ENCODE measurements at regions not wholly inside any gene's neighbourhood (a gene's known extent, or its start where the extent isn't known, plus 50 kb on each side); places are given as distances from the start of the nearest gene placed in this dataset.

DNA sequence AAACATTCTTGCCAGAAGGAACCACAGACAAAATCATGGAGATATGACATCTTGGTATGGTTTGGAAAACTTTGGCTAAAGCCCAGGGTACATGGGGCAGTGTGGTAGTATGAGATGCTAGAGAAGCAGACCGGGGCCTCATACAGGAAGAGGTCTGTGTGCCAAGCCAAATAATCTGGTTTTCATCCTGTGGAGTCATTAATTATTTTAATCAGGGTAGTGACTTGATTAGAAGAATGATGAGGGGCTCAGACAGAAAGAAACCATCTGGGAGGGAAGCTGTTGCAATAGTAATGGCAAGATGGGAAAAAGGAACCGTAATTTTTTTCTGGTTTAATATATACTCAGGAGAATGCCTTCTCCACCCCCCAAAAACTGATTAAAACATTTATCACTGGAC lies 318.0 kb downstream of the BRINP2 start:
- Mint-ChIP-seq H3K36me3 (ENCODE audit: low read depth) (no peaks in the 10 kb centered on the region), H3K27ac (no peak overlapping the region)

DNA sequence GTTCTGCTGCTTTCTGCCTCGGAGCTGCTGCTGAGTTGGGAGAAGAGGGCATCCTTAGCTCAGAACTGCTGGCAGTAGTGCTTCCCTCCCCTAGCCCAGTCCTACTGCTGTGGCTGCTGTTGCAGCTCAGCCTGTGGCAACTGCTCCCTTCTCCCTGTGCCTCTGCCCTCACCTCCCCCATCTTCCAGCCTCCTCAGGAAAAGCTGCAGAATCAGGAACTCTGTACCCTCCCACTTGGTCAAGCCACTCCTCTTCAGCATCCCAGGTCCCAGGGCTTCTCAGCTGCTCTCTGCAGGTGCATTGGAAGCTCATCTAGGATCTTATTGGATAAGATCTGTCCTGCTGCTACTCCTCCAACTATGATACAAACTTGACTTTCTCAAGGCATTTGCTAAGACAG lies 316.7 kb downstream of the BRINP2 start:
- H3K9me3 Mint-ChIP-seq = peaks cover 30% of the 10 kb centered on the region
- DNase-seq = no peak
- no peaks in the 10 kb centered on the region; the same call in 1 of the 2 replicates for H3K27me3 Mint-ChIP-seq (ENCODE audit: insufficient read depth)
- H3K4me3 Mint-ChIP-seq = no peak overlapping the region
- TF ChIP-seq, protein P1, sequence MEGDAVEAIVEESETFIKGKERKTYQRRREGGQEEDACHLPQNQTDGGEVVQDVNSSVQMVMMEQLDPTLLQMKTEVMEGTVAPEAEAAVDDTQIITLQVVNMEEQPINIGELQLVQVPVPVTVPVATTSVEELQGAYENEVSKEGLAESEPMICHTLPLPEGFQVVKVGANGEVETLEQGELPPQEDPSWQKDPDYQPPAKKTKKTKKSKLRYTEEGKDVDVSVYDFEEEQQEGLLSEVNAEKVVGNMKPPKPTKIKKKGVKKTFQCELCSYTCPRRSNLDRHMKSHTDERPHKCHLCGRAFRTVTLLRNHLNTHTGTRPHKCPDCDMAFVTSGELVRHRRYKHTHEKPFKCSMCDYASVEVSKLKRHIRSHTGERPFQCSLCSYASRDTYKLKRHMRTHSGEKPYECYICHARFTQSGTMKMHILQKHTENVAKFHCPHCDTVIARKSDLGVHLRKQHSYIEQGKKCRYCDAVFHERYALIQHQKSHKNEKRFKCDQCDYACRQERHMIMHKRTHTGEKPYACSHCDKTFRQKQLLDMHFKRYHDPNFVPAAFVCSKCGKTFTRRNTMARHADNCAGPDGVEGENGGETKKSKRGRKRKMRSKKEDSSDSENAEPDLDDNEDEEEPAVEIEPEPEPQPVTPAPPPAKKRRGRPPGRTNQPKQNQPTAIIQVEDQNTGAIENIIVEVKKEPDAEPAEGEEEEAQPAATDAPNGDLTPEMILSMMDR (IDR thresholded peaks at IDR 0.05) = no peak
- H3K36me3 Mint-ChIP-seq (ENCODE audit: low read depth) = no peaks in the 10 kb centered on the region
- H3K27ac Mint-ChIP-seq = no peak overlapping the region
- no peaks in the 10 kb centered on the region for H3K4me1 Mint-ChIP-seq (ENCODE audit: low read depth)

More for the DNA sequence above, 318.0 kb downstream of the BRINP2 start:
- DNase-seq = no peak
- TF ChIP-seq, protein P1 (IDR thresholded peaks at IDR 0.05) = no peak
- H3K4me3 Mint-ChIP-seq = no peak overlapping the region
- peaks cover 24% of the 10 kb centered on the region for H3K9me3 Mint-ChIP-seq
- H3K4me1 Mint-ChIP-seq (ENCODE audit: low read depth) = no peaks in the 10 kb centered on the region
- no peaks in the 10 kb centered on the region for H3K27me3 Mint-ChIP-seq (ENCODE audit: insufficient read depth)

DNA sequence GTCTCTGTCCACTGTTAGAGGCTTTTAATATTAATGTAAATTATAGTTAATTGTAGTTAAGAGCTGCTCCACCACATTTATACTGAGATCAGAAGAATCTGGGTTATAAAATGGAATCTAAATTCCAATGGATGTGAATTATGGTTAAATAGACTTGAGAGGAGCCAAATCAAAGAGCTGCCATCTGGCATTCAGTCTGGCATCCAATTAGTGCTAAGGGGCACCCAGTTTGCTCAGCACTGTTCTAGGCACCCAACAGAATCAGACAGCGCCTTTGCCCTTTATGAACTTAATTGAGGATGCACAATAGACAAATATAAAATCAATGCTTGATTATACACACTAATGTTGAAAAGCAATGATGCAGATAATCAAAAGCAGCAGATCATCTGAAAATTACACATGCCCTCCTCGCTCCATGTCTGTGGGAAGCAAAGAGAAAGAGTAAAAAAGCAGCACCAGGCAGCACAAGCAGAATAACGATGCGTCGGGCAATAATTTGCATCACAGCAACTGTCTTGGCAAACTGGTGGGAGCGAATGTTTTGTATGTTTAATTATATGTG lies 310.1 kb downstream of the BRINP2 start:
- TF ChIP-seq, protein P1 (IDR thresholded peaks at IDR 0.05) = no peak
- Mint-ChIP-seq H3K4me3 (no peak overlapping the region), H3K4me1 (ENCODE audit: low read depth) (no peaks in the 10 kb centered on the region), H3K9me3 (peaks cover 59% of the 10 kb centered on the region), H3K27ac (no peak overlapping the region), H3K27me3 (ENCODE audit: insufficient read depth) (no peaks in the 10 kb centered on the region; the same call in 1 of the 2 replicates), H3K36me3 (ENCODE audit: low read depth) (no peaks in the 10 kb centered on the region)
- no peak for DNase-seq

DNA sequence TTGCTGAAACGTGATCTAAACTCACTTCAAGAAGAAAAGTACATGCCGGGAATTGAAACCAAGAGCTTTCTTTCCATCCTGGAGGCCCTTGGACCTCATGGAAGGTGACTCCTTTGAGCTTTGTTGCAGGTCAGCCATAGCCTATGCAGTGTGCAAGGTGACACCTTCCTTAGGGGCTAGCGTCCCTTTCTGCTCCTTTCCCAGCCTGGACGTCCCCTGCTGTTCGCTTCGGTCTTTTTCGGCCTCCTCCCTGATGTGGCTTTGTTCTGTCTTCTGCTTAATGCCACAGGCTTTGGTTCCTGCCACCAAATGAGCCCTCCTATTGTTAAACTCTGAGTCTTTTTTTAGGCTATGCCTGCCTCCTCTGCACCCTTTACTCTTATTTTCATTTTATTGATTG lies 308.8 kb downstream of the BRINP2 start:
- no peaks in the 10 kb centered on the region for H3K4me1 Mint-ChIP-seq (ENCODE audit: low read depth)
- no peaks in the 10 kb centered on the region for H3K36me3 Mint-ChIP-seq (ENCODE audit: low read depth)
- no peak overlapping the region for H3K27ac Mint-ChIP-seq
- TF ChIP-seq, protein P1 (IDR thresholded peaks at IDR 0.05) = no peak
- H3K9me3 Mint-ChIP-seq = peaks cover 53% of the 10 kb centered on the region
- no peak overlapping the region for H3K4me3 Mint-ChIP-seq
- H3K27me3 Mint-ChIP-seq (ENCODE audit: insufficient read depth) = no peaks in the 10 kb centered on the region; the same call in 1 of the 2 replicates
- DNase-seq = no peak

DNA sequence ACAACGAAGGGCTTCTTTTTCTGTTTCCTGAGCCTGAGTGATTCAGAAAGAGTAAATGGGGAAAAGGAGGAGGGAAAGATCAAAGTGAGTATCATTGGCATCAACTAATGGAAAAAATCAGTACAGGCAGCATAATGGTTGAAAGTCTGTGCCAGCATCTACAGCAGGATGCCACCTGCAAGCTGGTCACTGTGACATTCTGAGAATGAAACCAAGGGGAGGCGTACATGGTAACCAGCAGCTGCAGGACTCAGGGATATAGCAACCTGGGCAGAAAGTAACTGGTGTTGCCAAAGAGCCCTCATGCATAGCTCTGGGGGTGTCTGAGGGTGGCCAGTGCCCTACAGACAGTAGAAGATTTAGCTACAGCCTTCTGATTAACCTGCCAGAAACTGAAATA lies 305.9 kb downstream of the BRINP2 start:
- DNase-seq = no peak
- H3K4me1 Mint-ChIP-seq (ENCODE audit: low read depth) = no peaks in the 10 kb centered on the region
- no peaks in the 10 kb centered on the region for H3K27me3 Mint-ChIP-seq (ENCODE audit: insufficient read depth)
- H3K27ac Mint-ChIP-seq = no peak overlapping the region
- peaks cover 42% of the 10 kb centered on the region for H3K9me3 Mint-ChIP-seq
- TF ChIP-seq, protein P1 (IDR thresholded peaks at IDR 0.05) = no peak
- H3K4me3 Mint-ChIP-seq = no peak overlapping the region
- no peaks in the 10 kb centered on the region for H3K36me3 Mint-ChIP-seq (ENCODE audit: low read depth)

DNA sequence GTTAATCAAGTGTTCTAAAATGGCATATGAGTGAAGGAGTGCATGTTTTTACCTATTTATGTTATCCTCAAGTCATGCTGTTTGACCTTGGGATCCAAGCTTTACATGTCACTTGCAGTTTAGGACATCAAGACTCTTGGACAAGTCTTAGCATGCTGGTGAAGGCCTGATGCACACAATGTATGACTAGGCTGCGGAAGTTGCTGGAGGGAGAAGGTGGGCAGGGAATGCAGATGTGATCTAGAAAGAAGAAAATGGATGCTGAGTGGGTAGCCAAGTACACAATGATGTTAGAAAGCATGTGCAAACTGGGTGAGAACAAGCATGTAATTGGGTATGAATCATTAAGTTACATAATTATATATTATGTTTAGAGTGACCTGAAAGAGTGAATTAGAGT lies 301.8 kb downstream of the BRINP2 start:
- Mint-ChIP-seq H3K27ac (no peak overlapping the region), H3K36me3 (ENCODE audit: low read depth) (no peaks in the 10 kb centered on the region), H3K27me3 (ENCODE audit: insufficient read depth) (no peaks in the 10 kb centered on the region), H3K4me3 (no peak overlapping the region), H3K4me1 (ENCODE audit: low read depth) (no peaks in the 10 kb centered on the region), H3K9me3 (peaks cover 26% of the 10 kb centered on the region)
- no peak for DNase-seq
- TF ChIP-seq, protein P1 (IDR thresholded peaks at IDR 0.05) = no peak
